IPS-NIHi11 (cell line): ENCODE measurements at regions not wholly inside any gene's neighbourhood (a gene's known extent, or its start where the extent isn't known, plus 50 kb on each side); places are given as distances from the start of the nearest gene placed in this dataset.
"Not testable (repeated sequence)": the region's sequence is repeated elsewhere in the genome, so short reads cannot be mapped to it uniquely, and the experiment has no call there.

Source experiments
- DNase-seq: peaks from one replicate; pipeline ENCODE4 v3.0.0; 2012; ENCODE audit warnings: mixed read lengths, low spot score

DNA sequence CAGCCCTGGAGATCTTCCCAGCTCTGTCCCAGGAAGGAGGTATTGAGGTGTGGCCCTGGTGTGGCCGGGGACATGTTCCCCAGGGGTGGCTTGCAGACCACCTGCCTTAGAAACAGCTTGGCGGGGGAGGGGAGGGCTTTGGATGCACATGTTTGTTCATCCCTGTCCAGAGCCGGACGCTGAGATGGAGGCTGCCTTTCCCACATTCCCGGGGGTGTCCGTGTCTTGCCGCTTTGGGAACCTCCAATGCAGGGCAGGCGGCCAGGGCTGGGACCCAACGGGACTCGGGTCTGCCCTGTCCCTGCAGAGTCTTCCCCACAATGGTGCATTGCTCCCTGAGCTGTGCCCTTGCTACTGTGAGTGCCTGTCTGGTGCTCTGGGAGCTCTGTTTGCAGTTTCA, 319.5 kb upstream of the SFSWAP start:
- DNase-seq, result no peak

- DNase-seq, result not testable (repeated sequence)
These were observed 316.1 kb upstream of the SFSWAP start for GRCh38 chr12:131394752-131395151.

DNA sequence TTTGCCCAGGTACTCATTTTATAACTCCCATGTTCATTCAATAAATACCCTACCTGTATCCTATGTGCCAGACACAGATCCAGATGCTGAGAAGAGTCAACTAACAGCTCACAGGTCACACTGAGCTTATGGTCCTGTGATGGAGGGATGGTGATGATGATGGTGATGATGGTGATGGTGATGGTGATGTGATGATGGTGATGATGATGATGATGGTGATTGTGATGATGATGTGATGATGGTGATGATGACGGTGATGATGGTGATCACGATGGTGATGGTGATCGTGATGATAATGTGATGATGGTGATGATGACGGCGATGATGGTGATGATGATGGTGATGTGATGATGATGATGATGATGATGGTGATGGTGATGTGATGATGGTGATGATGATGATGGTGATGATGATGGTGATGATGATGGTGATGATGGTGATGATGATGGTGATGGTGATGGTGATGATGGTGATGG, 315.6 kb upstream of the SFSWAP start:
- DNase-seq, result not testable (repeated sequence)

DNA sequence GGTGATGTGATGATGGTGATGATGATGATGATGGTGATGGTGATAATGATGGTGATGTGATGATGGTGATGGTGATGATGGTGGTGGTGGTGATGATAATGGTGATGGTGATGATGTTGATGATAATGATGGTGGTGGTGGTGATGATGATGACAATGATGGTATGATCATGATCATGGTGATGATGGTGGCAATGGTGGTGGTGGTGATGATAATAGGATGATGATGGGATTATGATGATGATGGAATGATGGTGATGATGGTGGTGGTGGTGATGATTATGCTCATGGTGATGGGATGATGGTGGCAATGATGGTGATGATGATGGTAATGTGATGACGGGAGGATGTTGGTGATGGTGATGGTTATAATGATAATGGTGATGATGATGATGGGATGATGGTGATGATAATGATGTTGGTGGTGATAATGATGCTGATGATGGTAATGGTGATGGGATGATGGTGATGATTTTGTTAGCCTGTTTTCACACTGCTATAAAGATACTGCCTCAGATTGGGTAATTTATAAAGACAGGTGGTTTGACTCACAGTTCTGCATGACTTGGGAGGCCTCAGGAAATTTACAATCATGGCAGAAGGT, 314.8 kb upstream of the SFSWAP start:
- DNase-seq, result no peak

DNA sequence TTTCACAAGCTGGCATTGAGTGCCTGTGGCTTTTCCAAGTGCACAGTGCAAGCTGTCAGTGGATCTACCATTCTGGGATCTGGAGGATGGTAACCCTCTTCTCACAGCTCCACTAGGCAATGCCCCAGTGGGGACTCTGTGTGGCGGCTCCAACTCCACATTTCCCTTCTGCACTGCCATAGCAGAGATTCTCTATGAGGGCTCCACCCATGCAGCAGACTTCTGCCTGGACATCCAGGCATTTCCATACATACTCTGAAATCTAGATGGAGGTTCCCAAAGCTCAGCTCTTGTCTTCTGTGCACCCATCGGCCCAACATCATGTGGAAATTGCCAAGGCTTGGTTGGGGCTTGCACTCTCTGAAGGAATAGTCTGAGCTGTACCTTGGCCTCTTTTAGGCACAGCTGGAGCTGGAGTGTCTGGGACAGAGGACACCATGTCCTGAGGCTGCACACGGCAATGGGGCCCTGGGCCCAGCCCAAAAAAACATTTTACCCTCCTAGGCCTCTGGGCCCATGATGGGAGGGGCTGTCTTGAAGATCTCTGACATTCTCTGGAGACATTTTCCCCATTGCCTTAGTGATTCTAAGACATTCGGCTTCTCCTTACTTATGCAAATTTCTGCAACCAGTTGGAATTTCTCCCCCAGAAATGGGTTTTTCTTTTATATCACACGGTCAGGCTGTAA, 313.3 kb upstream of the SFSWAP start:
- no peak for DNase-seq

- no peak for DNase-seq
These were observed 311.9 kb upstream of the SFSWAP start for GRCh38 chr12:131399000-131399399.

- DNase-seq, result not testable (repeated sequence)
These were observed 310.1 kb upstream of the SFSWAP start for GRCh38 chr12:131400668-131401294.

DNA sequence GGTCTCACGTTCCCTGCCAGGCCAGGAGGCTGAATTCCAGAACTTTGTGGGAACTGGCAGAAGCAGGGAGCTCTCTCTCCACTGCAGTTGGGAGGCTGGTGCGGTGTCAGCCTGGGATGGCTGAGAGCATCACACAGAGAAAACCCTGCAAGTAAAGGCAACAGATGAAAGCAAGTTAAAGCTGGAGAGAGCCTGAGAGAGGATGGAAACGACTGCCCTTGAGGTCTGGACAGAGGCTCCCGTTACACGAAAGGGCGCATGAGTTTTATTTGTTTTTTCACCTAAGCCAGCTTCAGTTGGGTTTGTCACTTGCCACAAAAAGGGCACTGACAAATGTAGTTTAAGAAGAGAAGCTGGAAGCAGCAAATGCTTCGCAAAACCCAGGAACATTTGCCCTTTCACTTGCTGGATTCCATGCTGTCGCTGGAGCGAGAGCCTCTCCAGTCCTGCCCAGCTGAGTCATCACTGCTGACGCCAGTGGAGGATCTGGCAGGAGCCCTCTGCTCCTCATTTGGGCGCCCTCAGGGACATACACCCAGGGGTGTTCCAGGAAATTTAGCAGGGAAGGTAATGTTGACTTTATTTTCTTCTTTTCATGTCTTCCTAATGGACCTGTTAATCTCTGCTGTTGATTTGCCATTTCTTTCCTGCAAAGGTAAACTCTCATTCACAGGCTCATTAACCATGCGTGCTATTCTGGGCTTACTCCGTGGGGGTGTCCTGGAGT, 308.8 kb upstream of the SFSWAP start:
- DNase-seq, result not testable (repeated sequence)

- no peak for DNase-seq
These were observed 308.0 kb upstream of the SFSWAP start for GRCh38 chr12:131402781-131403396.

- no peak for DNase-seq
These were observed 307.2 kb upstream of the SFSWAP start for GRCh38 chr12:131403676-131404075.

DNA sequence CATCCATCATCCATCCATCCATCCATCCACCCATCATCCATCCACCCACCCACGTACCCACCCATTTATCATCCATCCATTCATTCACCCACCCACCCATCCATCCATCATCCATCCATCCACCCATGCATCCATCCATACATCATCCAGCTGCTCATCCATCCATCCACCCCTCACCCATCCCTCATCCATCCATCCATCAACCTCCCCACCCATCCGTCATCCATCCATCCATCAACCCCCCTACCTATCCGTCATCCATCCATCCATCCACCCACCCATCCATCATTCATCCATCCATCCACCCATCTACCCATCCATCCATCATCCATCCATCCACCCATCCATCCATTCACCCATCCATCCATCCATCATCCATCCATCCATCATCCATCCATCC, 306.2 kb upstream of the SFSWAP start:
- DNase-seq, result no peak

GRCh38 chr12:131407221-131408035, 303.5 kb upstream of the SFSWAP start:
- no peak for DNase-seq

DNA sequence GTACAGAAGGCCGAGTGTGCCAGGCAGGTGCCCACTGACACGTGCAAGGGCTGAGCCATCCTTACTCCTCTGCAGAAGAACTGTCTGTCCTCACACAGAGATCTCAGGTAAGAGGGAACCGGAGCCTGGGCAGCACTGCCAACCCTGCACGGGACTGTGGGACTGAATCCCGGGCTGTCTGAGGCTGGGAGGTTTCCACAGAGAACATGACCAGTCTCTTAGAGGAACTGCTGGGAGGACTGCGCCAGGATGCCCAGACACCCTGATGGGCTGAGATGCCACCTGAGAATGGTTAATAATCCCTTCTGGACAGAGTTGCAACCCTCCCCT, 302.9 kb upstream of the SFSWAP start:
- no peak for DNase-seq

GRCh38 chr12:131408484-131408883, 302.4 kb upstream of the SFSWAP start:
- DNase-seq, result no peak

DNA sequence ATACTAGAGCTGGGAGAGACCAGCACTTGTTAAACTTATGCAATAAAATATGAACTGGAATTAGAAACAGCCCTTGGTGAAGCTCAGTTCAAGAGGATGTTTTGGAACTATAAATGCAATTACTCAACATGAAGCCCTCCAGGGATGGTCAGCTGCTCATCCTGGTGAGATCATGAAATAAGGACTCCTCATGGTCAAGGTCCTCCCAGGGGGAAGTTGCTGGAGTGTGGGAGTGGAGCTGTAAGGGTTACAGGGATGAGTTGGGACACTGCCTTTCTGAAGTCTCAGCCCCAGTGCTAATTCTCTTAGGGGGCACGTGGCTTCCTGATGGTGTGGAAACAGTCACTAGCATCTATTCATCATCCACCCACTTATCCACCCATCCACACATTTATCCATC, 301.7 kb upstream of the SFSWAP start:
- no peak for DNase-seq

GRCh38 chr12:131411827-131412226, 299.1 kb upstream of the SFSWAP start:
- DNase-seq, result not testable (repeated sequence)

GRCh38 chr12:131413006-131413405, 297.9 kb upstream of the SFSWAP start:
- no peak for DNase-seq

DNA sequence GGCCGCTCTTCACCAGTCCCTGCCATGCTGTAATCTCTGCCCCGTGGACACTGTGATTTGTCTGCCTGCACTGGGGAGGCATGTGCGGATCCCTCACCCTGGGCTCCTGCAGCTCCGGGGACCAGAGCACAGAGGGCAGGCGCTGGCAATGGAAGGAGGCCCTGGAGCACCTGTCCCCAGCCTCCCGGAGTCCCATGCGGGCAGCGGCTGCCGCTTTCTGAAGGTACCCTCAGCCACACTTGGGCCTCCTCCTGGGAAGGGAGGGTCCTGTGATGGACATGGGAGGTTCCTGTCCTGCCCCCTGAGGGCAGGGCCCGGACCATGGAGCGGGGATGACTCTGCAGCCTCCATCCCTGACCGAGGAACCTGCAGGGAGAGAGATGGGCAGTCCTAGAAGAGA, 297.4 kb upstream of the SFSWAP start:
- no peak for DNase-seq

DNA sequence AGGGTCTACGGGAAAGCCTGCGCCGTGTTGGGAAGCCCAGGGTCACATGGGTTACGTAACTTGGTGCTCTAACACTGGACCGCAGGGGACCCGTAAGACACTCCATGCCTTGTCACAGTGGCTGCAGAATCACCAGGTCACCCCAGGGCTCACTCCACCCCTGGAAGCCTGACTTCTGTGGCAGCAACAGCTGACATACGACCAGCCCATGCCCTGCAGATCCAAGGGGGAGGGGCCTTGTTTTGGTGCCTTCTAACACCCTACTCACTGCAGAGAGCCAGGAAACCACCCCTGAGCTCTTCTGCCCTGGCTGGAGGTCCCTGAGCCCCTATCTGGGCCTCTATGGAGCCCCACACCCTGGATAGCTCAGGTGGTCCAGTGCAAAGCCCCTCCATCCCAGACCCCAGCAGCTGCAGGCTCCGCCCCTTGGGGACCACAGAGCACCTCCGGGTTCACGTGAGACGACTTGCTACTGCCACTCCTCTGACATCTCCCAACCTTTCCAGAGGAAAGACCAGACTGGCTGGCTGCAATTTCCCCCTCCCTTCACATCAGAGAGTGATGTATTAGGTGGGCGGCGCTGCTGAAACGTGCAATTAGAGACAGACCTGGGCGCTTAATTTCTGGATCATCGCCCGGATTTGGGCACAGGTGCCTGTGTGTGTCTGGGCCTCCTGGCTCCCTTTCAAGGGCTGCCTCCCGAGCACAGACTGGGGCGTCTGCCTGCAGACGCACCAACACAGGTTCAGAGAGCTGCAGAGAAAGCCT, 296.6 kb upstream of the SFSWAP start:
- not testable (repeated sequence) for DNase-seq

GRCh38 chr12:131415781-131416180, 295.1 kb upstream of the SFSWAP start:
- DNase-seq, result peak; percentile 63

DNA sequence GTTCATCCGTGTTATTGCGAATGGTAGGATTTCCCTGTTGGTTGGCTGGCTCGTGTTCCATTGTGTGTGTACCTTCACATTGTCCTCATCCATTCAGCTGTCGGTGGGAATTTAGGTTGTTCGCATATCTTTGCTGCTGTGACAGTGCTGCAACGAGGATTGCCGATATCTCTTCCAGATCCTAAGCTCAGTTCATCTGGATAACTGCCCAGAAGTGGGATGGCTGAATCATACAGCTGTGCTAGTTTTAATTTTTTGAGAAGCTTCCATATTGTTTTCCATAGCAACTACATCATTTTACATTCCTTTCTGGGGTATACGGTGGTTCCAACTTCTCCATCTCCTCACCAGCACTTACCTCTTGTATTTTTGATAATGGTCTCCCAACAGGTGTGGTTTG, 292.8 kb upstream of the SFSWAP start:
- DNase-seq, result no peak
